ENCODE measurements at regions not wholly inside any gene's neighbourhood (a gene's known extent, or its start where the extent isn't known, plus 50 kb on each side); places are given as distances from the start of the nearest gene placed in this dataset.
"Not testable (repeated sequence)": the region's sequence is repeated elsewhere in the genome, so short reads cannot be mapped to it uniquely, and the experiment has no call there.

- not testable (repeated sequence) for FAIRE-seq
Measured at GRCh38 chr20:29119684-29120083, 2137.8 kb upstream of the DEFB115 start.

GRCh38 chr20:29120088-29120487 is 2137.4 kb upstream of the DEFB115 start:
- FAIRE-seq; DNase-seq (ENCODE audit: low spot score): not testable (repeated sequence)

More at GRCh38 chr20:29119684-29120083, 2137.8 kb upstream of the DEFB115 start:
- not testable (repeated sequence) for DNase-seq (ENCODE audit: low spot score)

DNA sequence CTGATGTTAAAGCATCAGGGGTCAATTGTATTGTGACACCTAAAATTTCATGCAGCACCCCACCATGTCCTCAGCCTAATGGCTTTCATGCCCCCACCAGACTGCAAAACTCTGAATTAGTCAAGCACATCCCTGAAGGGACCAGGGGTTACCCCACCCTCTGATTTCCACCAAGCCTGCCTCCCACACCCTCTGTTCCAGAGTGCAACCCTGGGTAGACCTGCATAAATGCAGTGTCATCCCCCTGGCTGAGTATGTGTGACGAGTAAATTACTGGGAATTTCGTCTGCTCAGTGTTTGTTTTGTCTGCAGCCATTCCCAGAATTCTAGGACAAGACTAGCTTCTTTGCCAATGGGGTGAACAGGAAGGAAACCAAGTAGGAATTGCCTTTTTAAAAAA is 2136.9 kb upstream of the DEFB115 start:
- DNase-seq (ENCODE audit: low spot score); FAIRE-seq: not testable (repeated sequence)

- FAIRE-seq; DNase-seq (ENCODE audit: low spot score): not testable (repeated sequence)
Measured at GRCh38 chr20:29122784-29123183, 2134.7 kb upstream of the DEFB115 start.

DNA sequence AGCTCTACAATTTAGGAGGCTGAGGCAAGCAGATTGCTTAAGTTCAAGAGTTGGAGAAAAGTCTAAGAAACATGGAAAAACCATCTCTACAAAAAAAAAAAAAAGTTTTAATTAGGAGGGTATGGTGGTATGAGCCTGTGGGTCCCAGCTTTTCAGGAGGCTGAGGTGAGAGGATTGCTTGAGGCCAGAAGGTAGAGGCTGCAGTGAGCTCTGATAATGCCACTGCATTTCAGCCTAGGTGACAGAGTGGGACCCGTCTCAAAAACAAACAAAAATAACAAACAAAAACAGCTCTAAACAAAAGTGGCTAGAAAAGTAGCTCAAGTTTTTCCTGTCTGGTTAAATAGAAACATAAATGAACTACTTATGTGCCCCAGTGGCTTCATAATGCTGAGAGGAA is 2133.6 kb upstream of the DEFB115 start:
- FAIRE-seq (no peak), DNase-seq (ENCODE audit: low spot score) (no peak)
